ENCODE measurements at regions not wholly inside any gene's neighbourhood (a gene's known extent, or its start where the extent isn't known, plus 50 kb on each side); places are given as distances from the start of the nearest gene placed in this dataset.

- Histone ChIP-seq H3K18ac (ENCODE audit: extremely low read depth, low read length) (no peak overlapping the region), H3K27me3 (replicated peaks in 1 of 4; ENCODE audit: control insufficient read depth in 3 of 4, extremely low read depth in 1 of 4, insufficient read depth in 3 of 4, low read length in 3 of 4) (no peaks in the 10 kb centered on the region), H3K27ac (ENCODE audit: low read depth, low read length) (no peak overlapping the region), H2BK12ac (ENCODE audit: low read depth, low read length) (no peak overlapping the region), H2BK20ac (ENCODE audit: low read length) (no peak overlapping the region), H2BK120ac (replicated peaks; ENCODE audit: low read depth, low read length) (no peak overlapping the region), H2BK15ac (ENCODE audit: low read length) (no peak overlapping the region), H3K79me1 (ENCODE audit: low read depth, low read length) (no peaks in the 10 kb centered on the region; the same call in none of the 2 replicates), H3K9ac (replicated peaks in 1 of 4; ENCODE audit: extremely low read depth in 1 of 4, low read depth in 3 of 4, low read length in 3 of 4) (no peak overlapping the region), H4K91ac (replicated peaks; ENCODE audit: insufficient read length, low read length) (no peak overlapping the region), H3K23me2 (ENCODE audit: low read depth, low read length) (peaks cover 5% of the 10 kb centered on the region), H4K8ac (ENCODE audit: extremely low read depth, insufficient read depth, low read length) (no peak overlapping the region), H4K20me1 (replicated peaks in 1 of 2; ENCODE audit: control insufficient read depth in 1 of 2, insufficient read depth in 2 of 2, low read length in 2 of 2) (no peaks in the 10 kb centered on the region), H3K23ac (ENCODE audit: insufficient read length) (no peak overlapping the region), H2BK5ac (ENCODE audit: low read depth, low read length) (no peak overlapping the region), H3K4me3 (ENCODE audit: extremely low read depth in 1 of 4, insufficient read depth in 2 of 4, low read depth in 3 of 4, low read length in 4 of 4) (no peak overlapping the region), H3K4ac (replicated peaks; ENCODE audit: insufficient read length, low read depth, low read length) (no peak overlapping the region), H3K56ac (replicated peaks; ENCODE audit: insufficient read length, low read depth, low read length) (no peak overlapping the region), H2AK5ac (ENCODE audit: low read depth, low read length) (no peak overlapping the region), H4K5ac (ENCODE audit: insufficient read length, low read depth, low read length) (no peak overlapping the region), H3K14ac (ENCODE audit: insufficient read length) (no peak overlapping the region), H3K4me2 (ENCODE audit: insufficient read depth in 1 of 2, low read depth in 2 of 2, low read length in 2 of 2) (no peak overlapping the region), H2AFZ (ENCODE audit: low read length) (no peak overlapping the region), H3K9me3 (ENCODE audit: insufficient read depth in 2 of 2, low read depth in 1 of 2, low read length in 1 of 2) (no peaks in the 10 kb centered on the region), H3K4me1 (replicated peaks in 1 of 4; ENCODE audit: control insufficient read depth in 3 of 4, insufficient read depth in 4 of 4, low read length in 3 of 4) (peaks cover 0 to 11% (median 4%) of the 10 kb centered on the region in 4 experiments; a peak in 4 of 7 replicates), H3K79me2 (ENCODE audit: control insufficient read depth in 1 of 2, insufficient read depth in 2 of 2, low read length in 2 of 2) (no peaks in the 10 kb centered on the region), H3K36me3 (ENCODE audit: control insufficient read depth in 2 of 4, insufficient read depth in 4 of 4, low read length in 3 of 4) (no peaks in the 10 kb centered on the region)
- POLR2A ChIA-PET (ENCODE audit: partially characterized antibody): interaction anchor here (0.8 to 1.6 kb wide), 4 partner anchors 9 to 34 kb away, joined by 3 to 8 read pairs (median 4); no protein-coding TSS in a partner anchor
- 95% methylated on average over 2 of the region's 2 CpGs; no CpG with 5 or more reads in 1 of the 2 experiments for WGBS, 2 experiments (ENCODE audit: extremely low coverage in 1 of 2, insufficient coverage in 1 of 2, insufficient read length in 1 of 2, insufficient replicate concordance in 2 of 2, low coverage in 1 of 2, low lambda C conversion rate in 2 of 2, missing lambda C conversion rate in 1 of 2)
- DNase-seq (ENCODE audit: low read depth in 1 of 2, low spot score in 2 of 2) (no peak), FAIRE-seq (no peak)
- CTCF ChIA-PET (ENCODE audit: partially characterized antibody): interaction anchor here (1.2 to 1.4 kb wide), 3 partner anchors 15 to 56 kb away, joined by 3 to 4 read pairs (median 3); no protein-coding TSS in a partner anchor
- no peak for TF ChIP-seq JUN (IDR thresholded peaks at IDR 0.05; ENCODE audit: low read depth, low read length)
- TF ChIP-seq SRF (IDR thresholded peaks at IDR 0.05; ENCODE audit: low read depth, low read length): no peak
- no peak for TF ChIP-seq SIX5 (IDR thresholded peaks at IDR 0.05; ENCODE audit: low read depth, low read length)
- no peak for TF ChIP-seq BACH1 (IDR thresholded peaks at IDR 0.05; ENCODE audit: low read length)
- no peak for TF ChIP-seq PHF8 (conservative IDR thresholded peaks at IDR 0.05; ENCODE audit: low read depth, low read length)
- TF ChIP-seq HDAC2 (IDR thresholded peaks at IDR 0.05; ENCODE audit: borderline replicate concordance in 1 of 2, low read depth in 2 of 2, low read length in 2 of 2): no peak
- TF ChIP-seq MAX (IDR thresholded peaks at IDR 0.05): no peak
- no peak for TF ChIP-seq CBX5 (IDR thresholded peaks at IDR 0.05; ENCODE audit: low read depth, low read length)
- TF ChIP-seq CTBP2 (IDR thresholded peaks at IDR 0.05; ENCODE audit: borderline replicate concordance, insufficient read depth, insufficient read length, low read length): no peak
- TF ChIP-seq NANOG (IDR thresholded peaks at IDR 0.05; ENCODE audit: insufficient read depth, low read depth, low read length, poor library complexity, severe bottlenecking): no peak
- TF ChIP-seq ATF3 (IDR thresholded peaks at IDR 0.05; ENCODE audit: insufficient read depth, low read depth, low read length): no peak
- no peak for TF ChIP-seq JUND (IDR thresholded peaks at IDR 0.05; ENCODE audit: low read length)
- no peak for TF ChIP-seq TBP (IDR thresholded peaks at IDR 0.05; ENCODE audit: low read depth, low read length)
Observed at GRCh38 chr2:64232266-64232665, 88.0 kb upstream of the PELI1 start.

Data from H1 (cell line).